ENCODE measurements at regions not wholly inside any gene's neighbourhood (a gene's known extent, or its start where the extent isn't known, plus 50 kb on each side); places are given as distances from the start of the nearest gene placed in this dataset.

DNA sequence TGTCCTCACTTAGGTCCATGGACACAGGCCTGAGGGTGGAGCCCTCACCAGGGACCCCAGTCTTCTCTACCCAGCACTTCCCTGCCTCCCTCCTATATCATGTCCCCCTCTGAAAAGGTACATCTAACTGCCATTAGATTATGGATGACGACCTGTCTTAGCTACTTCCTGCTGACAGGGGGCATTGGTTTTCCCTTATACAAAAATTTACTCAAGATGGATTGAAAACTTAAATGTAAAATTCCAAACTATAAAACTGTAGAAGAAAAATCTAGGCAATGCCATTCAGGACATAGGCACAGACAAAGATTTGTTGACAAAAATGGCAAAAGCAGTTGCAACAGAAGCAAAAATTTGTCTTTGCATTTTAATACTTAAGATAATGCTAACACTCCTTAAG is 623.2 kb upstream of the FAM174A start:
- H3K4me3 ChIP-seq (ENCODE audit: low read depth, low read length): no peak overlapping the region
- DNase-seq (ENCODE audit: low read depth): no peak
- TF ChIP-seq, protein P1, sequence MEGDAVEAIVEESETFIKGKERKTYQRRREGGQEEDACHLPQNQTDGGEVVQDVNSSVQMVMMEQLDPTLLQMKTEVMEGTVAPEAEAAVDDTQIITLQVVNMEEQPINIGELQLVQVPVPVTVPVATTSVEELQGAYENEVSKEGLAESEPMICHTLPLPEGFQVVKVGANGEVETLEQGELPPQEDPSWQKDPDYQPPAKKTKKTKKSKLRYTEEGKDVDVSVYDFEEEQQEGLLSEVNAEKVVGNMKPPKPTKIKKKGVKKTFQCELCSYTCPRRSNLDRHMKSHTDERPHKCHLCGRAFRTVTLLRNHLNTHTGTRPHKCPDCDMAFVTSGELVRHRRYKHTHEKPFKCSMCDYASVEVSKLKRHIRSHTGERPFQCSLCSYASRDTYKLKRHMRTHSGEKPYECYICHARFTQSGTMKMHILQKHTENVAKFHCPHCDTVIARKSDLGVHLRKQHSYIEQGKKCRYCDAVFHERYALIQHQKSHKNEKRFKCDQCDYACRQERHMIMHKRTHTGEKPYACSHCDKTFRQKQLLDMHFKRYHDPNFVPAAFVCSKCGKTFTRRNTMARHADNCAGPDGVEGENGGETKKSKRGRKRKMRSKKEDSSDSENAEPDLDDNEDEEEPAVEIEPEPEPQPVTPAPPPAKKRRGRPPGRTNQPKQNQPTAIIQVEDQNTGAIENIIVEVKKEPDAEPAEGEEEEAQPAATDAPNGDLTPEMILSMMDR (conservative IDR thresholded peaks at IDR 0.05; ENCODE audit: low read depth, low read length): no peak

GRCh38 chr5:99906776-99907175 is 628.4 kb upstream of the FAM174A start:
- no peak overlapping the region for H3K4me3 ChIP-seq (ENCODE audit: low read depth, low read length)
- TF ChIP-seq, protein P1 (conservative IDR thresholded peaks at IDR 0.05; ENCODE audit: low read depth, low read length): no peak
- no peak for DNase-seq (ENCODE audit: low read depth)

DNA sequence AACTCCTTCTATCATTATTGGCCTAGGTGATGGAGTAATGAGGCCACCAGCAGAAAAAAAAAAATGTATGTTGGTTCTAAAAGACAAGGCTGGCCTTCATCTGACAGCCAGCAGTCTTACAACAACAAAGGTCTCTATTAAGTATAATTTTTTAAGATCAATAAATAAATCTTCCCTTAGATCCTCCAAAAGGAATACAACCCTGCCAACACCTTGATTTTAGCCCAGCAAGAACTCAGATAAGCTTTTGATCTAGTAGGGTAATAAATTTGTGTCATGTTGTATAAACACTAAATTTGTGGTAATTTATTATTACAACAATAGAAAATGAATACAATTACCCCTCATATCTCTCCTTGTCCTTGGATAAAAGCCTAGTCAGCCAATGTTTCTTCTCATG is 633.2 kb upstream of the FAM174A start:
- H3K4me3 ChIP-seq (ENCODE audit: low read depth, low read length): no peak overlapping the region
- TF ChIP-seq, protein P1 (conservative IDR thresholded peaks at IDR 0.05; ENCODE audit: low read depth, low read length): no peak
- DNase-seq (ENCODE audit: low read depth): no peak

GRCh38 chr5:99900302-99900852 is 634.8 kb upstream of the FAM174A start:
- peak; percentile 56 for DNase-seq (ENCODE audit: low read depth)
- no peak overlapping the region for H3K4me3 ChIP-seq (ENCODE audit: low read depth, low read length)
- TF ChIP-seq, protein P1 (conservative IDR thresholded peaks at IDR 0.05; ENCODE audit: low read depth, low read length): no peak

DNA sequence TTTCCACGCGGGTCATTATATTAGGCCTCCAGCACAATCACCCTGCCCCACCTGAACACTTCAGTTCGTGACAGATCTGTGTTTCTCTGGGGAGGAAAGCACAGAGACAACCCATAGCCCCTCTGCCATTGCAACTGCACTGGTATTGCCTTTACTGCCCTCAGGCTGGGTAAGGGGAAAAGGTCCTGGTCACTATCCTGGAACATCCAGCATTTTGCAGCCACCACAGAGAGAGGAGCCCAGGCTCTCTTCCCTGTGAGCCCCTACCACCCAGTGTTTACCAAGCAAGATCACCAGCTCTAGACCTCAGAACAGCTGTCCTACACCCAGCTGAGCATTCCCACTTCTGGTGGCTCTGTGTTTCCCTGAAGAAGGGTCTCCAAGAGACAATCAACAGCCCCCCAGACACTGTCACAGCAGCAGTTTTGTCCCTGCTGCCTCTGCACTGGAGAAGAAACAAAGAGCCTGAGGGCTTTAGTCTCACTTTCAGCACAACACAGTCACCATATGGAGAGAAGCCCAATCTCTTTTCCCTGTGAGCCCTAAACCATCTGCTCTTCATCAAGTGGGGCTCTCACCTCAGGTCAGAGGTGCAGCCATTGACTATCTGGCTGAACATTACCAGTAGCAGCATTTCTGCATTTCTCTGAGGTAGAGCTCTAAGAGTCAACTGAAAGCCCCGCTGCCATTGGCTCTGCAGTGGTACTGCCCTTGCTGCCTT is 655.2 kb upstream of the FAM174A start:
- H3K4me3 ChIP-seq (ENCODE audit: low read depth, low read length): no peak overlapping the region
- TF ChIP-seq, protein P1 (conservative IDR thresholded peaks at IDR 0.05; ENCODE audit: low read depth, low read length): no peak
- DNase-seq (ENCODE audit: low read depth): no peak

DNA sequence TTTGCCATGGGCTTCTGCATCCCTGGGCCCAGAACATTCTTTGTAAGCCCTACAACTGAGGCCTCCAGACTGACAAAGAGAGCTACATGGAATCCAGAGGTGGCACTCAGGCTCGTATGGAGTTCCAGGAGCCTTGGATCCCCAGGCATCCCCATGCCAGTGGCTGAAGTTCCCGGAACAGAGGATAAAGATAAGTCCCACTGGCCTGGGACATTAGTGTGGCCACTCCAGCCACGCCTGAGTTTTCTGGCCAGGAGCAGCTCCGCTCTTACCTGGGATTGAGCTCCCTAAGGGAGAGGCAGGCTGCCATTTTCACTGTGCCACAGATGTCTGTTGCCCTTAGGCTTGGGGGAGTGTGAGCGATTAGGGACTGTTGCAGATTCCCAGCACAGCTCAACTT is 656.3 kb upstream of the FAM174A start:
- TF ChIP-seq, protein P1 (conservative IDR thresholded peaks at IDR 0.05; ENCODE audit: low read depth, low read length): no peak
- DNase-seq (ENCODE audit: low read depth): no peak
- H3K4me3 ChIP-seq (ENCODE audit: low read depth, low read length): no peak overlapping the region

DNA sequence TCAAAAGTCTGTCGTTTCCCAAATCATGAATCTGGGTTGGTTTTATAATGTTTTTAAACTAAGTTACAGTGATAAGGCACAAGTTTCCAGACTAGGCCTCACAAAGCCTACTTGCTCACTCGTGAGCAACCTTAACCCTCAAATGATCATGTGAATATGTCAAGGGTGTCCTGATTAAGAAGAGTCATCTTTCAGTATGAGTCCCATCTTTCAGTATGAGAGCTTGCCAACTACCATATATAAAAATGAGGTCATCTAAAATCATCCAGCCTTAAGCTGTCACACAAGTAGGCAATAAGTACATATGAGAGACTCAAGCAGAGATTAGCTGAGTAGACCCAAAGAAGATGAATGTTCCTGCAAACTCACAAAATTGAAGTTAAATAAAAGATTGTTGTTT is 668.4 kb upstream of the FAM174A start:
- no peak overlapping the region for H3K4me3 ChIP-seq (ENCODE audit: low read depth, low read length)
- TF ChIP-seq, protein P1 (conservative IDR thresholded peaks at IDR 0.05; ENCODE audit: low read depth, low read length): no peak

More for the DNA sequence above, 668.4 kb upstream of the FAM174A start:
- DNase-seq (ENCODE audit: low read depth): no peak
